ENCODE measurements at regions not wholly inside any gene's neighbourhood (a gene's known extent, or its start where the extent isn't known, plus 50 kb on each side); places are given as distances from the start of the nearest gene placed in this dataset.

DNA sequence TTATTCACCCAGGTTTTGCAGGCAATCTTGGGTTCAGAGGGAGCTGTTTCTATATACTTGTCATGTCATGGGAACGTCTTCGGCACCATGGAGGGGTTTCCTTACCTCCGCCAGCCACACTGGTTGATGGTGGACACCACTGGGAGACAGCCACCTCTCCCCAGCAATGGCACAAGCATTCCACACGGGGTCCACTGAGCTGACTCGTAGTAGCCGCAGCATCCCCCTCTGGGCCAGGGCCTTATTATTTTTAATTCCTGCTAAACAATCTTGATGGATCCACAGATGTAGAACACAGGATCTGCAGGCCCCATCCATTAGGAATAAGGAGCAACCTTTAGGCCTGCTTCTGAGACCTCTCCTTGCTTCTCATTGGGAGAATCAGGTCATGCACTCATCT lies 132.9 kb downstream of the DICER1 start:
- Histone ChIP-seq H3K9me2 (replicated peaks; ENCODE audit: control insufficient read depth, low read length) (no peaks in the 10 kb centered on the region), H3K4me2 (ENCODE audit: low read length) (no peak overlapping the region), H3K9me3 (ENCODE audit: control insufficient read depth, insufficient read depth, low read length) (peaks cover 6% of the 10 kb centered on the region; the same call in 1 of the 2 replicates), H3K36me3 (ENCODE audit: control insufficient read depth, low read length) (no peaks in the 10 kb centered on the region; the same call in 1 of the 2 replicates), H3F3A (ENCODE audit: control insufficient read depth, insufficient read depth) (no peaks in the 10 kb centered on the region), H4K20me1 (ENCODE audit: control insufficient read depth, insufficient read depth, low read depth, low read length) (no peaks in the 10 kb centered on the region), H3K4me1 (ENCODE audit: control insufficient read depth, low read length) (peaks cover 64% of the 10 kb centered on the region), H3K27ac (ENCODE audit: low read depth, low read length) (no peak overlapping the region), H3K79me2 (ENCODE audit: control insufficient read depth, low read length) (no peaks in the 10 kb centered on the region), H3K27me3 (ENCODE audit: control insufficient read depth, low read length) (no peaks in the 10 kb centered on the region), H3K4me3 (ENCODE audit: low read length) (no peak overlapping the region)
- TF ChIP-seq, protein P1, sequence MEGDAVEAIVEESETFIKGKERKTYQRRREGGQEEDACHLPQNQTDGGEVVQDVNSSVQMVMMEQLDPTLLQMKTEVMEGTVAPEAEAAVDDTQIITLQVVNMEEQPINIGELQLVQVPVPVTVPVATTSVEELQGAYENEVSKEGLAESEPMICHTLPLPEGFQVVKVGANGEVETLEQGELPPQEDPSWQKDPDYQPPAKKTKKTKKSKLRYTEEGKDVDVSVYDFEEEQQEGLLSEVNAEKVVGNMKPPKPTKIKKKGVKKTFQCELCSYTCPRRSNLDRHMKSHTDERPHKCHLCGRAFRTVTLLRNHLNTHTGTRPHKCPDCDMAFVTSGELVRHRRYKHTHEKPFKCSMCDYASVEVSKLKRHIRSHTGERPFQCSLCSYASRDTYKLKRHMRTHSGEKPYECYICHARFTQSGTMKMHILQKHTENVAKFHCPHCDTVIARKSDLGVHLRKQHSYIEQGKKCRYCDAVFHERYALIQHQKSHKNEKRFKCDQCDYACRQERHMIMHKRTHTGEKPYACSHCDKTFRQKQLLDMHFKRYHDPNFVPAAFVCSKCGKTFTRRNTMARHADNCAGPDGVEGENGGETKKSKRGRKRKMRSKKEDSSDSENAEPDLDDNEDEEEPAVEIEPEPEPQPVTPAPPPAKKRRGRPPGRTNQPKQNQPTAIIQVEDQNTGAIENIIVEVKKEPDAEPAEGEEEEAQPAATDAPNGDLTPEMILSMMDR (IDR thresholded peaks at IDR 0.05; ENCODE audit: low read depth, low read length, poor library complexity, severe bottlenecking), result no peak
- no peak for TF ChIP-seq EZH2phosphoT487 (IDR thresholded peaks at IDR 0.05; ENCODE audit: borderline replicate concordance, low read length)

DNA sequence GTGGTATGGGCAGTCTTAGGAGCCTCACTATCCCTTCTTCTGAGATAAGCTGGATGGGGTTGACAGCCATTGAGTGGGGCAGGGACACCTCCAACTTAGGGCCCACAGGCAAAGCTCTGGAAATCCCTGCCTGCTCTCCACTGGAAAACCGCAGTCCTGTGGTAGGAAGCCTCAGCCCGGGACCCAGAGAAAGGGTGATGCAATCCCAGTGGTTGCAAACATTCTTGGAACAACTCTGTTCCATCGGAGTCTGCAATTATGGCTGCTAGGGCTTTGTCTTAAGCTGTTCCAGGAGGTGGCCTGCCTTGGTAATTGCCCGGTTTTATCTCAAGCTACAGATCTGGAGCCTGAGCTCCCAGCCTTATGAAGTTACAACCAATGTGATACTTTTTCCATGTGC lies 133.4 kb downstream of the DICER1 start:
- Histone ChIP-seq H3K36me3 (ENCODE audit: control insufficient read depth, low read length) (no peaks in the 10 kb centered on the region; the same call in 1 of the 2 replicates), H3K9me3 (ENCODE audit: control insufficient read depth, insufficient read depth, low read length) (peaks cover 1% of the 10 kb centered on the region; the same call in 1 of the 2 replicates), H3K4me1 (ENCODE audit: control insufficient read depth, low read length) (peaks cover 64% of the 10 kb centered on the region), H3K9me2 (replicated peaks; ENCODE audit: control insufficient read depth, low read length) (no peaks in the 10 kb centered on the region), H3K79me2 (ENCODE audit: control insufficient read depth, low read length) (no peaks in the 10 kb centered on the region), H3K27ac (ENCODE audit: low read depth, low read length) (no peak overlapping the region), H3K27me3 (ENCODE audit: control insufficient read depth, low read length) (no peaks in the 10 kb centered on the region), H3K4me3 (ENCODE audit: low read length) (no peak overlapping the region), H3K4me2 (ENCODE audit: low read length) (no peak overlapping the region), H3F3A (ENCODE audit: control insufficient read depth, insufficient read depth) (no peaks in the 10 kb centered on the region), H4K20me1 (ENCODE audit: control insufficient read depth, insufficient read depth, low read depth, low read length) (no peaks in the 10 kb centered on the region)
- no peak for TF ChIP-seq EZH2phosphoT487 (IDR thresholded peaks at IDR 0.05; ENCODE audit: borderline replicate concordance, low read length)
- TF ChIP-seq, protein P1 (IDR thresholded peaks at IDR 0.05; ENCODE audit: low read depth, low read length, poor library complexity, severe bottlenecking), result no peak

DNA sequence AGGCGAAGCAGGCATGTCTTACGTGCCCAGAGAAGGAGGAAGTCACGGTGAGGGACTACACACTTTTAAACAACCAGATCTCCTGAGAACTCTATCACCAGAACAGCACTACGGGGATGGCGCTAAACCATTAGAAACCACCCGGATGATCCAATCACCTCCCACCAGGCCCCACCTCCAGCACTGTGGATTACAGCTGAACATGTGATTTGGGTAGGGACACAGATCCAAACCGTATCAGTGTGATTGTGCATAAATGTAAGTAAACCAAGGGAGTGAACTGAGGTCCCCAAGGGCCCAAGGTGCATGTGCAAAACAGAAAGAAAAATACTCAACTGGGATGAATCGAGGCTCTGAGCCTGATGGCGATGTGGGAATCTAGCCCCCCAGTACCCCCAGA lies 134.2 kb downstream of the DICER1 start:
- H3K27ac ChIP-seq (ENCODE audit: low read depth, low read length), result no peak overlapping the region
- TF ChIP-seq, protein P1 (IDR thresholded peaks at IDR 0.05; ENCODE audit: low read depth, low read length, poor library complexity, severe bottlenecking), result no peak
- no peak for TF ChIP-seq EZH2phosphoT487 (IDR thresholded peaks at IDR 0.05; ENCODE audit: borderline replicate concordance, low read length)
- no peaks in the 10 kb centered on the region for H3F3A ChIP-seq (ENCODE audit: control insufficient read depth, insufficient read depth)
- no peaks in the 10 kb centered on the region for H3K79me2 ChIP-seq (ENCODE audit: control insufficient read depth, low read length)
- H4K20me1 ChIP-seq (ENCODE audit: control insufficient read depth, insufficient read depth, low read depth, low read length), result no peaks in the 10 kb centered on the region
- H3K9me3 ChIP-seq (ENCODE audit: control insufficient read depth, insufficient read depth, low read length), result no peaks in the 10 kb centered on the region
- H3K4me2 ChIP-seq (ENCODE audit: low read length), result no peak overlapping the region
- H3K36me3 ChIP-seq (ENCODE audit: control insufficient read depth, low read length), result no peaks in the 10 kb centered on the region
- H3K4me1 ChIP-seq (ENCODE audit: control insufficient read depth, low read length), result peaks cover 58% of the 10 kb centered on the region
- H3K4me3 ChIP-seq (ENCODE audit: low read length), result no peak overlapping the region
- no peaks in the 10 kb centered on the region for H3K27me3 ChIP-seq (ENCODE audit: control insufficient read depth, low read length)
- no peaks in the 10 kb centered on the region for H3K9me2 ChIP-seq (replicated peaks; ENCODE audit: control insufficient read depth, low read length)

Measured in DOHH2 (cell line).